PC-9 (cell line): ENCODE measurements at regions not wholly inside any gene's neighbourhood (a gene's known extent, or its start where the extent isn't known, plus 50 kb on each side); places are given as distances from the start of the nearest gene placed in this dataset.

Experiments
- CTCF ChIP-seq: fragments of 200-600 bp; sonication (generic); conservative IDR thresholded peaks from 2 replicates; pipeline ENCODE4 v1.6.1; 2017; ENCODE audit warnings: mixed run types, antibody characterized with exemption, mild to moderate bottlenecking, moderate library complexity
- EZH2 ChIP-seq: fragments of 200-600 bp; sonication (generic); IDR thresholded peaks from 2 replicates; pipeline ENCODE4 v1.8.0; 2017; ENCODE audit warnings: antibody characterized with exemption, low read depth

- TF ChIP-seq CTCF, result no peak
- TF ChIP-seq EZH2, result no peak
These were observed 92.9 kb upstream of the DIO2 start for GRCh38 chr14:80304125-80304766.
